Gastroesophageal sphincter (tissue), 3 donors: ENCODE measurements at regions not wholly inside any gene's neighbourhood (a gene's known extent, or its start where the extent isn't known, plus 50 kb on each side); places are given as distances from the start of the nearest gene placed in this dataset.

Experiments used
- CTCF ChIP-seq, 4 experiments: fragments of 200-600 bp in 2 of 4; fragments of 450-650 bp in 2 of 4; sonication (generic) in 1 of 4; IDR thresholded peaks; one replicate each; pipeline ENCODE4 v1.5.1; 2017 to 2019; ENCODE audit warnings: antibody characterized with exemption in 4 of 4, mild to moderate bottlenecking in 2 of 4, moderate library complexity in 2 of 4
- POLR2AphosphoS5 ChIP-seq: sonication (generic); formaldehyde crosslinking; IDR thresholded peaks from one replicate; pipeline ENCODE4 v1.6.1; 2017; ENCODE audit warnings: antibody characterized with exemption

GRCh38 chr22:27591060-27591459 is 210.5 kb downstream of the MN1 start:
- TF ChIP-seq CTCF (IDR thresholded peaks at IDR 0.05) (no peak), POLR2AphosphoS5 (no peak)
